ENCODE measurements at regions not wholly inside any gene's neighbourhood (a gene's known extent, or its start where the extent isn't known, plus 50 kb on each side); places are given as distances from the start of the nearest gene placed in this dataset.
"Not testable (repeated sequence)": the region's sequence is repeated elsewhere in the genome, so short reads cannot be mapped to it uniquely, and the experiment has no call there.

- Histone ChIP-seq H3K27ac (no peak overlapping the region), H3K4me1 (replicated peaks in 1 of 2) (no peaks in the 10 kb centered on the region), H3K36me3 (replicated peaks in 1 of 2) (no peaks in the 10 kb centered on the region), H3K27me3 (no peaks in the 10 kb centered on the region), H3K4me3 (no peak overlapping the region), H3K9me3 (replicated peaks in 1 of 3) (no peaks in the 10 kb centered on the region)
- TF ChIP-seq POLR2A (IDR thresholded peaks at IDR 0.05) (no peak), CTCF (IDR thresholded peaks at IDR 0.05) (no peak)
- DNase-seq = no peak
- 71 to 82% (median 78%) methylated on average over 4 of the region's 4 CpGs for WGBS, 4 donors
- intact Hi-C loops (cut with DNase I) = no loop called here
Observed at GRCh38 chr6:22133357-22133756, 163.5 kb downstream of the PRL start.

GRCh38 chr6:22134308-22134707 is 162.5 kb downstream of the PRL start:
- intact Hi-C loops (cut with DNase I) = no loop called here
- DNase-seq = no peak
- H3K9me3 ChIP-seq (replicated peaks in 1 of 3) = no peaks in the 10 kb centered on the region
- no peaks in the 10 kb centered on the region for H3K27me3 ChIP-seq
- 53 to 65% (median 62%) methylated on average over 3 of the region's 3 CpGs for WGBS, 4 donors
- no peaks in the 10 kb centered on the region for H3K4me1 ChIP-seq (replicated peaks in 1 of 2)
- H3K36me3 ChIP-seq (replicated peaks in 1 of 2) = no peaks in the 10 kb centered on the region
- TF ChIP-seq CTCF (IDR thresholded peaks at IDR 0.05) (no peak), POLR2A (IDR thresholded peaks at IDR 0.05) (no peak)
- H3K27ac ChIP-seq = no peak overlapping the region
- H3K4me3 ChIP-seq = no peak overlapping the region

- no peaks in the 10 kb centered on the region for H3K36me3 ChIP-seq (replicated peaks in 1 of 2)
- H3K27me3 ChIP-seq = no peaks in the 10 kb centered on the region
- TF ChIP-seq CTCF (IDR thresholded peaks at IDR 0.05) = no peak
- intact Hi-C loops (cut with DNase I) = no loop called here
- no peaks in the 10 kb centered on the region for H3K4me1 ChIP-seq (replicated peaks in 1 of 2)
- 84 to 93% (median 91%) methylated on average over 1 of the region's 1 CpG for WGBS, 4 donors
- no peak overlapping the region for H3K4me3 ChIP-seq
- no peaks in the 10 kb centered on the region for H3K9me3 ChIP-seq (replicated peaks in 1 of 3)
- no peak for DNase-seq
- no peak overlapping the region for H3K27ac ChIP-seq
Observed at GRCh38 chr6:22135395-22135794, 161.4 kb downstream of the PRL start.

GRCh38 chr6:22140736-22141135 is 156.1 kb downstream of the PRL start:
- H3K27me3 ChIP-seq; H3K4me1 ChIP-seq (replicated peaks in 1 of 2); intact Hi-C loops (cut with DNase I); H3K9me3 ChIP-seq (replicated peaks in 1 of 3); DNase-seq; H3K36me3 ChIP-seq (replicated peaks in 1 of 2); H3K4me3 ChIP-seq: not testable (repeated sequence)
- 94 to 97% (median 95%) methylated on average over 6 to 10 of the region's 10 CpGs for WGBS, 4 donors
- peak overlapping the region in 3 of 5 donors; percentile 33 to 71 (median 57) for H3K27ac ChIP-seq

- H3K27ac ChIP-seq = peak overlapping the region in 3 of 5 donors; percentile 33 to 71 (median 57)
- TF ChIP-seq POLR2A (IDR thresholded peaks at IDR 0.05) (no peak), CTCF (IDR thresholded peaks at IDR 0.05) (no peak)
- peaks cover 6 to 8% of the 10 kb centered on the region in 2 donors for H3K4me1 ChIP-seq (replicated peaks in 1 of 2)
- H3K4me3 ChIP-seq = no peak overlapping the region
- intact Hi-C loops (cut with DNase I) = no loop called here
- WGBS, 4 donors = 21 to 36% (median 25%) methylated on average over 5 of the region's 5 CpGs
- peak; percentile 42 to 78 (median 67) for DNase-seq
- H3K27me3 ChIP-seq = no peaks in the 10 kb centered on the region
- H3K9me3 ChIP-seq (replicated peaks in 1 of 3) = no peaks in the 10 kb centered on the region
- no peaks in the 10 kb centered on the region for H3K36me3 ChIP-seq (replicated peaks in 1 of 2)
Observed at GRCh38 chr6:22141241-22141745, 155.5 kb downstream of the PRL start.

Data from adrenal gland (tissue), 9 donors.